ENCODE measurements at regions not wholly inside any gene's neighbourhood (a gene's known extent, or its start where the extent isn't known, plus 50 kb on each side); places are given as distances from the start of the nearest gene placed in this dataset.

- Histone ChIP-seq H3K9ac (ENCODE audit: low read length) (no peak overlapping the region), H3K4me3 (ENCODE audit: low read length) (no peak overlapping the region), H3K4me1 (ENCODE audit: control insufficient read depth, low read depth, low read length) (no peaks in the 10 kb centered on the region), H3K27ac (ENCODE audit: low read depth, low read length) (no peak overlapping the region), H4K5ac (ENCODE audit: low read length) (no peak overlapping the region), H3K56ac (ENCODE audit: low read length) (no peak overlapping the region), H3K27me3 (ENCODE audit: insufficient read depth, low read length, poor library complexity) (no peaks in the 10 kb centered on the region), H3K79me1 (ENCODE audit: low read length) (no peaks in the 10 kb centered on the region), H3K4ac (ENCODE audit: low read depth, low read length) (no peak overlapping the region), H2BK5ac (ENCODE audit: low read length) (no peak overlapping the region), H3K23ac (ENCODE audit: low read length) (no peak overlapping the region), H3K36me3 (ENCODE audit: control insufficient read depth, insufficient read depth, low read length) (no peaks in the 10 kb centered on the region), H2BK120ac (ENCODE audit: low read depth, low read length) (no peak overlapping the region), H4K8ac (ENCODE audit: low read depth, low read length) (no peak overlapping the region), H3K79me2 (ENCODE audit: control insufficient read depth, insufficient read depth, low read length) (no peaks in the 10 kb centered on the region), H3K4me2 (ENCODE audit: low read length) (no peak overlapping the region), H2BK15ac (replicated peaks; ENCODE audit: low read depth) (no peak overlapping the region), H3K18ac (ENCODE audit: low read length) (no peak overlapping the region), H2AK5ac (ENCODE audit: low read length) (no peak overlapping the region)
- DNase-seq, result no peak
- WGBS (ENCODE audit: extremely low coverage, insufficient coverage, low lambda C conversion rate), result no CpG with 5 or more reads among the region's 1 CpG
These were observed 62.0 kb upstream of the TMEM132E start for GRCh38 chr17:34517406-34517805.

DNA sequence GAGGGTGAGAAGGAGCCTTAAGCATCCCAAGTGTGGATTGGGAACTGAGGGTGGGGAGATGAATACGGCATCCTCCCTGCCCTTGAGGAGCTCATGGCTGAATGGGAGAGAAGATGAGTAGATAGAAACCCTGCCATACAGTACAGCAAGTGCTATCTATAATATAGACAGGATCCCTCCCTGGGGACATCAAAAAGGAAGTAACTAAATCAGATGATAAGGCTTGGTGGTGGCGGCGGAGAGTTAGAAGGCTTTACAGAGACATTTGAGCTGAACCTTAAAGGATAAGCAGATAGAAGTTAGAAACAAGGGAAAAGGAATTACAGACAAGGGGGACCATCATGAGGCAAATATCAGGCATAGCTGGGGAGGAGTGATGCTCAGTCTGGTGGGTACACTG, 67.5 kb upstream of the TMEM132E start:
- Histone ChIP-seq H3K27ac (ENCODE audit: low read depth, low read length) (no peak overlapping the region), H4K8ac (ENCODE audit: low read depth, low read length) (no peak overlapping the region), H3K4me2 (ENCODE audit: low read length) (no peak overlapping the region), H3K9ac (ENCODE audit: low read length) (no peak overlapping the region), H3K23ac (ENCODE audit: low read length) (no peak overlapping the region), H3K79me1 (ENCODE audit: low read length) (no peaks in the 10 kb centered on the region), H3K79me2 (ENCODE audit: control insufficient read depth, insufficient read depth, low read length) (no peaks in the 10 kb centered on the region), H3K36me3 (ENCODE audit: control insufficient read depth, insufficient read depth, low read length) (no peaks in the 10 kb centered on the region), H2AK5ac (ENCODE audit: low read length) (no peak overlapping the region), H4K5ac (ENCODE audit: low read length) (no peak overlapping the region), H3K4me3 (ENCODE audit: low read length) (no peak overlapping the region), H2BK120ac (ENCODE audit: low read depth, low read length) (no peak overlapping the region), H2BK15ac (replicated peaks; ENCODE audit: low read depth) (no peak overlapping the region), H3K27me3 (ENCODE audit: insufficient read depth, low read length, poor library complexity) (no peaks in the 10 kb centered on the region), H3K4ac (ENCODE audit: low read depth, low read length) (no peak overlapping the region), H2BK5ac (ENCODE audit: low read length) (no peak overlapping the region), H3K56ac (ENCODE audit: low read length) (no peak overlapping the region), H3K18ac (ENCODE audit: low read length) (no peak overlapping the region), H3K4me1 (ENCODE audit: control insufficient read depth, low read depth, low read length) (no peaks in the 10 kb centered on the region)
- WGBS (ENCODE audit: extremely low coverage, insufficient coverage, low lambda C conversion rate), result no CpG with 5 or more reads among the region's 3 CpGs
- no peak for DNase-seq

GRCh38 chr17:34511265-34511664, 68.1 kb upstream of the TMEM132E start:
- H3K36me3 ChIP-seq (ENCODE audit: control insufficient read depth, insufficient read depth, low read length), result no peaks in the 10 kb centered on the region
- no peaks in the 10 kb centered on the region for H3K79me2 ChIP-seq (ENCODE audit: control insufficient read depth, insufficient read depth, low read length)
- H3K23ac ChIP-seq (ENCODE audit: low read length), result peak overlapping the region; percentile 83
- H3K27ac ChIP-seq (ENCODE audit: low read depth, low read length), result no peak overlapping the region
- no peak overlapping the region for H4K5ac ChIP-seq (ENCODE audit: low read length)
- WGBS (ENCODE audit: extremely low coverage, insufficient coverage, low lambda C conversion rate), result no CpG with 5 or more reads among the region's 3 CpGs
- H3K4me3 ChIP-seq (ENCODE audit: low read length), result no peak overlapping the region
- no peaks in the 10 kb centered on the region for H3K27me3 ChIP-seq (ENCODE audit: insufficient read depth, low read length, poor library complexity)
- DNase-seq, result no peak
- no peak overlapping the region for H2BK5ac ChIP-seq (ENCODE audit: low read length)
- H2BK120ac ChIP-seq (ENCODE audit: low read depth, low read length), result no peak overlapping the region
- H3K9ac ChIP-seq (ENCODE audit: low read length), result no peak overlapping the region
- H3K18ac ChIP-seq (ENCODE audit: low read length), result no peak overlapping the region
- H3K4ac ChIP-seq (ENCODE audit: low read depth, low read length), result no peak overlapping the region
- no peak overlapping the region for H3K4me2 ChIP-seq (ENCODE audit: low read length)
- H4K8ac ChIP-seq (ENCODE audit: low read depth, low read length), result no peak overlapping the region
- no peak overlapping the region for H2BK15ac ChIP-seq (replicated peaks; ENCODE audit: low read depth)
- H3K4me1 ChIP-seq (ENCODE audit: control insufficient read depth, low read depth, low read length), result no peaks in the 10 kb centered on the region
- H3K79me1 ChIP-seq (ENCODE audit: low read length), result no peaks in the 10 kb centered on the region
- no peak overlapping the region for H3K56ac ChIP-seq (ENCODE audit: low read length)
- H2AK5ac ChIP-seq (ENCODE audit: low read length), result no peak overlapping the region

- H2BK120ac ChIP-seq (ENCODE audit: low read depth, low read length), result no peak overlapping the region
- no peak overlapping the region for H3K18ac ChIP-seq (ENCODE audit: low read length)
- no peak overlapping the region for H4K5ac ChIP-seq (ENCODE audit: low read length)
- H2BK15ac ChIP-seq (replicated peaks; ENCODE audit: low read depth), result no peak overlapping the region
- no peak overlapping the region for H3K9ac ChIP-seq (ENCODE audit: low read length)
- H2AK5ac ChIP-seq (ENCODE audit: low read length), result no peak overlapping the region
- no peak overlapping the region for H3K4ac ChIP-seq (ENCODE audit: low read depth, low read length)
- H3K4me3 ChIP-seq (ENCODE audit: low read length), result no peak overlapping the region
- WGBS (ENCODE audit: extremely low coverage, insufficient coverage, low lambda C conversion rate), result no CpG with 5 or more reads among the region's 3 CpGs
- no peaks in the 10 kb centered on the region for H3K79me1 ChIP-seq (ENCODE audit: low read length)
- no peaks in the 10 kb centered on the region for H3K79me2 ChIP-seq (ENCODE audit: control insufficient read depth, insufficient read depth, low read length)
- no peak overlapping the region for H3K27ac ChIP-seq (ENCODE audit: low read depth, low read length)
- no peak overlapping the region for H3K56ac ChIP-seq (ENCODE audit: low read length)
- H3K27me3 ChIP-seq (ENCODE audit: insufficient read depth, low read length, poor library complexity), result no peaks in the 10 kb centered on the region
- no peak for DNase-seq
- H3K36me3 ChIP-seq (ENCODE audit: control insufficient read depth, insufficient read depth, low read length), result no peaks in the 10 kb centered on the region
- H3K23ac ChIP-seq (ENCODE audit: low read length), result no peak overlapping the region
- H4K8ac ChIP-seq (ENCODE audit: low read depth, low read length), result no peak overlapping the region
- H3K4me1 ChIP-seq (ENCODE audit: control insufficient read depth, low read depth, low read length), result no peaks in the 10 kb centered on the region
- no peak overlapping the region for H2BK5ac ChIP-seq (ENCODE audit: low read length)
- no peak overlapping the region for H3K4me2 ChIP-seq (ENCODE audit: low read length)
These were observed 74.4 kb upstream of the TMEM132E start for GRCh38 chr17:34504814-34505484.

- Histone ChIP-seq H2BK15ac (replicated peaks; ENCODE audit: low read depth) (no peak overlapping the region), H3K27ac (ENCODE audit: low read depth, low read length) (no peak overlapping the region), H3K27me3 (ENCODE audit: insufficient read depth, low read length, poor library complexity) (no peaks in the 10 kb centered on the region), H3K23ac (ENCODE audit: low read length) (no peak overlapping the region), H3K4me3 (ENCODE audit: low read length) (no peak overlapping the region), H3K4me2 (ENCODE audit: low read length) (no peak overlapping the region), H3K9ac (ENCODE audit: low read length) (no peak overlapping the region), H3K36me3 (ENCODE audit: control insufficient read depth, insufficient read depth, low read length) (no peaks in the 10 kb centered on the region), H3K79me2 (ENCODE audit: control insufficient read depth, insufficient read depth, low read length) (no peaks in the 10 kb centered on the region), H2AK5ac (ENCODE audit: low read length) (no peak overlapping the region), H2BK120ac (ENCODE audit: low read depth, low read length) (no peak overlapping the region), H3K18ac (ENCODE audit: low read length) (no peak overlapping the region), H3K79me1 (ENCODE audit: low read length) (no peaks in the 10 kb centered on the region), H3K4ac (ENCODE audit: low read depth, low read length) (no peak overlapping the region), H3K4me1 (ENCODE audit: control insufficient read depth, low read depth, low read length) (no peaks in the 10 kb centered on the region), H4K8ac (ENCODE audit: low read depth, low read length) (no peak overlapping the region), H3K56ac (ENCODE audit: low read length) (no peak overlapping the region), H4K5ac (ENCODE audit: low read length) (no peak overlapping the region), H2BK5ac (ENCODE audit: low read length) (no peak overlapping the region)
- DNase-seq, result no peak
- WGBS (ENCODE audit: extremely low coverage, insufficient coverage, low lambda C conversion rate), result no CpG with 5 or more reads among the region's 10 CpGs
These were observed 75.7 kb upstream of the TMEM132E start for GRCh38 chr17:34503528-34504195.

DNA sequence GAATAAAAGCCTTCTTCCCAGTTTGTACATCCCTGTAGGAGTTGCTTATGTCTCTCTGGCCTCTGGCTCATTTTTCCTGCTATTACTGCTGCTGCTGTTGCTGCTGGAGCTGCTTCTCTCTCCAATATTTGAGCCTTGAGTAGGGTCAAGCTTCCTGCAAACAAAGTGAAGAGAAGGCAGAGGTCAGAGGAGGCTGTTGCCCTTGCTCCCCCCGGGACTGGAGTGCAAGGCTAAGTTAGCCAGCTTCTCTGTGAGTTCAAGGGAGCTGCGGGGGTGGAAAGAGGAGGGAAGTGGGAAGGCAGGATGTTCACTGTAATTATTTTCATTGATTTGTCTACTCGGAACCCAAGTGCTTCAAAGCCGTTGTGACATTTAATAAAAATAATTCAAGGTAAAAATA, 77.0 kb upstream of the TMEM132E start:
- no peak overlapping the region for H3K9ac ChIP-seq (ENCODE audit: low read length)
- no peak overlapping the region for H3K27ac ChIP-seq (ENCODE audit: low read depth, low read length)
- no peak overlapping the region for H3K23ac ChIP-seq (ENCODE audit: low read length)
- H3K36me3 ChIP-seq (ENCODE audit: control insufficient read depth, insufficient read depth, low read length), result no peaks in the 10 kb centered on the region
- no peak overlapping the region for H2BK120ac ChIP-seq (ENCODE audit: low read depth, low read length)
- no peak overlapping the region for H2AK5ac ChIP-seq (ENCODE audit: low read length)
- H3K27me3 ChIP-seq (ENCODE audit: insufficient read depth, low read length, poor library complexity), result no peaks in the 10 kb centered on the region
- no peak overlapping the region for H3K4me3 ChIP-seq (ENCODE audit: low read length)
- H4K5ac ChIP-seq (ENCODE audit: low read length), result no peak overlapping the region
- H4K8ac ChIP-seq (ENCODE audit: low read depth, low read length), result no peak overlapping the region
- H3K56ac ChIP-seq (ENCODE audit: low read length), result no peak overlapping the region
- no peak overlapping the region for H2BK15ac ChIP-seq (replicated peaks; ENCODE audit: low read depth)
- H3K4ac ChIP-seq (ENCODE audit: low read depth, low read length), result no peak overlapping the region
- H3K79me1 ChIP-seq (ENCODE audit: low read length), result no peaks in the 10 kb centered on the region
- no peak overlapping the region for H2BK5ac ChIP-seq (ENCODE audit: low read length)
- H3K18ac ChIP-seq (ENCODE audit: low read length), result no peak overlapping the region
- no peak for DNase-seq
- no CpG with 5 or more reads among the region's 4 CpGs for WGBS (ENCODE audit: extremely low coverage, insufficient coverage, low lambda C conversion rate)
- no peak overlapping the region for H3K4me2 ChIP-seq (ENCODE audit: low read length)
- no peaks in the 10 kb centered on the region for H3K79me2 ChIP-seq (ENCODE audit: control insufficient read depth, insufficient read depth, low read length)
- H3K4me1 ChIP-seq (ENCODE audit: control insufficient read depth, low read depth, low read length), result no peaks in the 10 kb centered on the region
